ENCODE measurements at regions not wholly inside any gene's neighbourhood (a gene's known extent, or its start where the extent isn't known, plus 50 kb on each side); places are given as distances from the start of the nearest gene placed in this dataset.
A peak's percentile ranks its signal among the peaks of the same experiment; 100 is the strongest.
"Not testable (repeated sequence)": the region's sequence is repeated elsewhere in the genome, so short reads cannot be mapped to it uniquely, and the experiment has no call there.

GRCh38 chr17:77290759-77291558, 150.2 kb downstream of the SEC14L1 start:
- DNase-seq = not testable (repeated sequence)

- DNase-seq = no peak
These were observed 151.0 kb downstream of the SEC14L1 start for GRCh38 chr17:77291591-77292386.

- no peak for DNase-seq
These were observed 154.0 kb downstream of the SEC14L1 start for GRCh38 chr17:77294761-77295160.

GRCh38 chr17:77295241-77295853, 154.6 kb downstream of the SEC14L1 start:
- no peak for DNase-seq

- DNase-seq = no peak
These were observed 156.1 kb downstream of the SEC14L1 start for GRCh38 chr17:77296769-77297409.

- DNase-seq = no peak
These were observed 157.2 kb downstream of the SEC14L1 start for GRCh38 chr17:77297693-77298666.

GRCh38 chr17:77298811-77299210, 158.0 kb downstream of the SEC14L1 start:
- no peak for DNase-seq

- DNase-seq = no peak
These were observed 158.7 kb downstream of the SEC14L1 start for GRCh38 chr17:77299256-77300015.

GRCh38 chr17:77300016-77300686, 159.4 kb downstream of the SEC14L1 start:
- no peak for DNase-seq

GRCh38 chr17:77301694-77302266, 161.0 kb downstream of the SEC14L1 start:
- no peak for DNase-seq

- no peak for DNase-seq
These were observed 161.9 kb downstream of the SEC14L1 start for GRCh38 chr17:77302682-77303081.

GRCh38 chr17:77303620-77304019, 162.9 kb downstream of the SEC14L1 start:
- no peak for DNase-seq

- DNase-seq = no peak
These were observed 163.4 kb downstream of the SEC14L1 start for GRCh38 chr17:77304051-77304745.

GRCh38 chr17:77304746-77305473, 164.1 kb downstream of the SEC14L1 start:
- DNase-seq = peak; percentile 69

GRCh38 chr17:77306048-77306789, 165.4 kb downstream of the SEC14L1 start:
- no peak for DNase-seq

- DNase-seq = no peak
These were observed 166.2 kb downstream of the SEC14L1 start for GRCh38 chr17:77306790-77307478.
